Hematopoietic multipotent progenitor cell treated with erythropoietin and hydrocortisone succinate and interleukin-3 and kit ligand, for 6 days (in vitro differentiated cells): ENCODE measurements at regions not wholly inside any gene's neighbourhood (a gene's known extent, or its start where the extent isn't known, plus 50 kb on each side); places are given as distances from the start of the nearest gene placed in this dataset.

Source experiments
- DNase-seq: peaks from one replicate; pipeline ENCODE4 v3.0.0-alpha.2; 2015

GRCh38 chr4:147327322-147327721 is 153.6 kb upstream of the EDNRA start:
- DNase-seq, result no peak

GRCh38 chr4:147328189-147328588 is 152.7 kb upstream of the EDNRA start:
- no peak for DNase-seq

- no peak for DNase-seq
These were observed 152.0 kb upstream of the EDNRA start for GRCh38 chr4:147328756-147329446.

- DNase-seq, result no peak
These were observed 148.8 kb upstream of the EDNRA start for GRCh38 chr4:147332091-147332490.

- no peak for DNase-seq
These were observed 146.4 kb upstream of the EDNRA start for GRCh38 chr4:147334478-147334877.

GRCh38 chr4:147335183-147335582 is 145.7 kb upstream of the EDNRA start:
- DNase-seq, result no peak

GRCh38 chr4:147336252-147336651 is 144.6 kb upstream of the EDNRA start:
- no peak for DNase-seq

GRCh38 chr4:147339100-147339499 is 141.8 kb upstream of the EDNRA start:
- no peak for DNase-seq

- no peak for DNase-seq
These were observed 140.8 kb upstream of the EDNRA start for GRCh38 chr4:147340111-147340510.

GRCh38 chr4:147340591-147341120 is 140.2 kb upstream of the EDNRA start:
- no peak for DNase-seq

- DNase-seq, result no peak
These were observed 137.2 kb upstream of the EDNRA start for GRCh38 chr4:147343692-147344091.

GRCh38 chr4:147345662-147346061 is 135.2 kb upstream of the EDNRA start:
- no peak for DNase-seq

GRCh38 chr4:147347217-147347616 is 133.7 kb upstream of the EDNRA start:
- DNase-seq, result no peak

GRCh38 chr4:147349193-147349592 is 131.7 kb upstream of the EDNRA start:
- DNase-seq, result no peak

GRCh38 chr4:147351083-147351787 is 129.7 kb upstream of the EDNRA start:
- DNase-seq, result no peak

- no peak for DNase-seq
These were observed 126.7 kb upstream of the EDNRA start for GRCh38 chr4:147354237-147354636.

- DNase-seq, result no peak
These were observed 125.8 kb upstream of the EDNRA start for GRCh38 chr4:147355032-147355656.

- DNase-seq, result no peak
These were observed 125.0 kb upstream of the EDNRA start for GRCh38 chr4:147355847-147356246.

GRCh38 chr4:147360301-147360700 is 120.6 kb upstream of the EDNRA start:
- no peak for DNase-seq

- DNase-seq, result no peak
These were observed 119.2 kb upstream of the EDNRA start for GRCh38 chr4:147361726-147362125.

- no peak for DNase-seq
These were observed 118.0 kb upstream of the EDNRA start for GRCh38 chr4:147362938-147363337.

- no peak for DNase-seq
These were observed 117.4 kb upstream of the EDNRA start for GRCh38 chr4:147363514-147363913.

- DNase-seq, result no peak
These were observed 115.5 kb upstream of the EDNRA start for GRCh38 chr4:147365396-147365795.

GRCh38 chr4:147366164-147366563 is 114.7 kb upstream of the EDNRA start:
- DNase-seq, result no peak
